Lung (tissue), 11 donors: ENCODE measurements at regions not wholly inside any gene's neighbourhood (a gene's known extent, or its start where the extent isn't known, plus 50 kb on each side); places are given as distances from the start of the nearest gene placed in this dataset.

ENCODE experiments used
- ATAC-seq: fragments of 200-7000 bp; cut with Tn5 transposase; one replicate; pipeline ENCODE4 v1.9.1; 2020; ENCODE audit warnings: moderate number of reproducible peaks; ENCODE audit not compliant: insufficient read depth, low FRiP score
- DNase-seq, 3 donors: peaks; one replicate each; pipeline ENCODE4 v3.0.0-alpha.2; 2013 to 2017
- H3K27ac ChIP-seq, 2 donors: one replicate each; pipeline ENCODE4 v1.5.1; 2013; ENCODE audit warnings: mild to moderate bottlenecking in 2 of 2, moderate library complexity in 2 of 2, control low read depth in 1 of 2, inconsistent platforms in 1 of 2, low read depth in 1 of 2, low read length in 1 of 2
- H3K27me3 ChIP-seq, 3 donors: one replicate each; pipeline ENCODE4 v1.5.1; 2013; ENCODE audit warnings: low read length in 2 of 3; ENCODE audit not compliant: control insufficient read depth in 3 of 3, insufficient read depth in 3 of 3
- H3K36me3 ChIP-seq, 4 donors: one replicate each; pipeline ENCODE4 v1.5.1; 2013; ENCODE audit warnings: low read length in 4 of 4, mild to moderate bottlenecking in 1 of 4, moderate library complexity in 1 of 4; ENCODE audit not compliant: control insufficient read depth in 4 of 4, insufficient read depth in 4 of 4
- H3K4me1 ChIP-seq, 5 donors: one replicate each; pipeline ENCODE4 v1.5.1; 2013; ENCODE audit warnings: low read length in 5 of 5, mild to moderate bottlenecking in 2 of 5, moderate library complexity in 1 of 5; ENCODE audit not compliant: control insufficient read depth in 5 of 5, insufficient read depth in 5 of 5
- H3K4me3 ChIP-seq: one replicate; pipeline ENCODE4 v1.5.1; 2013; ENCODE audit warnings: mild to moderate bottlenecking, control low read depth, moderate library complexity
- H3K9ac ChIP-seq, 2 donors: one replicate each; pipeline ENCODE4 v1.5.1; 2013; ENCODE audit warnings: low read length in 2 of 2, control low read depth in 1 of 2; ENCODE audit not compliant: insufficient read depth in 1 of 2
- H3K9me3 ChIP-seq, 4 donors: one replicate each; pipeline ENCODE4 v1.5.1; 2013; ENCODE audit warnings: low read length in 3 of 4, mild to moderate bottlenecking in 1 of 4, moderate library complexity in 1 of 4; ENCODE audit not compliant: control insufficient read depth in 4 of 4, insufficient read depth in 3 of 4
- CTCF ChIP-seq: IDR thresholded peaks from 2 replicates; pipeline ENCODE4 v1.5.1; 2012; ENCODE audit warnings: mild to moderate bottlenecking; ENCODE audit errors: control extremely low read depth, extremely low read depth
- WGBS, 2 donors: extraction: QIAGEN DNeasy Blood & Tissue Kit; methylation state at CpG; one replicate each; pipeline ENCODE4 v1.1.7; 2013; 5-methylcytosine and 5-hydroxymethylcytosine counted together
- donor health status: control.
- donor health status: control.
- donor health status: Bipolar disorder and iron deficiency.
- donor health status: healthy.
- donor health status: DM: yes; HTN: yes; CAD: no.

GRCh38 chrX:67872958-67873357 is 329.1 kb downstream of the AR start:
- Histone ChIP-seq H3K27me3 (no peaks in the 10 kb centered on the region), H3K4me1 (no peaks in the 10 kb centered on the region), H3K9me3 (peaks cover 0 to 1% (median 0%) of the 10 kb centered on the region in 4 donors), H3K36me3 (no peaks in the 10 kb centered on the region), H3K4me3 (no peak overlapping the region), H3K9ac (no peak overlapping the region), H3K27ac (no peak overlapping the region)
- ATAC-seq = no peak
- DNase-seq = no peak
- no peak for TF ChIP-seq CTCF

GRCh38 chrX:67892401-67892800 is 348.6 kb downstream of the AR start:
- Histone ChIP-seq H3K9me3 (peaks cover 0 to 18% (median 4%) of the 10 kb centered on the region in 4 donors), H3K4me1 (no peaks in the 10 kb centered on the region)

GRCh38 chrX:67893931-67894330 is 350.1 kb downstream of the AR start:
- Histone ChIP-seq H3K4me3 (no peak overlapping the region), H3K27me3 (no peaks in the 10 kb centered on the region), H3K9me3 (peaks cover 0 to 18% (median 4%) of the 10 kb centered on the region in 4 donors), H3K4me1 (no peaks in the 10 kb centered on the region), H3K36me3 (no peaks in the 10 kb centered on the region), H3K9ac (no peak overlapping the region), H3K27ac (no peak overlapping the region)
- TF ChIP-seq CTCF = no peak
- DNase-seq = peak in 1 of 3 donors; percentile 7
- no peak for ATAC-seq
- 73 to 94% methylated on average over 2 of the region's 2 CpGs for WGBS, 2 donors

More at GRCh38 chrX:67892401-67892800, 348.6 kb downstream of the AR start:
- H3K4me3 ChIP-seq = no peak overlapping the region
- H3K27ac ChIP-seq = no peak overlapping the region
- no peak overlapping the region for H3K9ac ChIP-seq
- no peaks in the 10 kb centered on the region for H3K36me3 ChIP-seq
- ATAC-seq (no peak), DNase-seq (no peak)
- H3K27me3 ChIP-seq = no peaks in the 10 kb centered on the region
- no peak for TF ChIP-seq CTCF
- 55 to 62% methylated on average over 2 of the region's 2 CpGs for WGBS, 2 donors

GRCh38 chrX:67917421-67918010 is 373.7 kb downstream of the AR start:
- Histone ChIP-seq H3K4me3 (no peak overlapping the region), H3K27me3 (no peaks in the 10 kb centered on the region), H3K4me1 (no peaks in the 10 kb centered on the region), H3K36me3 (no peaks in the 10 kb centered on the region), H3K27ac (no peak overlapping the region), H3K9ac (no peak overlapping the region), H3K9me3 (no peaks in the 10 kb centered on the region)
- no peak for DNase-seq
- 63 to 67% methylated on average over 2 of the region's 2 CpGs for WGBS, 2 donors
- no peak for ATAC-seq
- TF ChIP-seq CTCF = no peak
